HG03066 (cell line): ENCODE measurements at regions not wholly inside any gene's neighbourhood (a gene's known extent, or its start where the extent isn't known, plus 50 kb on each side); places are given as distances from the start of the nearest gene placed in this dataset.
"Not testable (repeated sequence)": the region's sequence is repeated elsewhere in the genome, so short reads cannot be mapped to it uniquely, and the experiment has no call there.

ENCODE experiments used
- ATAC-seq: cut with Tn5 transposase; IDR thresholded peaks from one replicate; pipeline ENCODE4 v1.9.1; 2021; ENCODE audit warnings: low read depth; ENCODE audit not compliant: unreplicated experiment

DNA sequence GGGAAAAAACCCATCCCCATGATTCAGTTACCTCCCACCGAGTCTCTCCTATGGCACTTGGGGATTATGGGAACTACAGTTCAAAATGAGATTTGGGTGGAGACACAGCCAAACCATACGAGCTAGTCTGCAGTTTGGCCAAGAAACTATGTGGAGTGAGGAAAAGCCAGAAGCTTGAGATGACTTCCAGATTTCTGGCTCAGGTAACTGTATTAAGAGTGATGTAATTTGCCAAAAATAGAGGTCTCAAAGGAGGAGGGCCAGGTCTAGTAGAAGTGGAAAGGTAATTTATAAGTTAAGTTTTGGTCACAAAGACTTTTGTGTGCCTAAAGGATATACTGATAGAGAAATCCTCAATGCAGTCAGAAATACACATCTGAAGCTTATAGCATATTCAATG, 279.7 kb upstream of the MGMT start:
- ATAC-seq = no peak

- ATAC-seq = no peak
Measured at GRCh38 chr10:129191797-129192196, 275.2 kb upstream of the MGMT start.

- no peak for ATAC-seq
Measured at GRCh38 chr10:129192344-129193128, 274.5 kb upstream of the MGMT start.

DNA sequence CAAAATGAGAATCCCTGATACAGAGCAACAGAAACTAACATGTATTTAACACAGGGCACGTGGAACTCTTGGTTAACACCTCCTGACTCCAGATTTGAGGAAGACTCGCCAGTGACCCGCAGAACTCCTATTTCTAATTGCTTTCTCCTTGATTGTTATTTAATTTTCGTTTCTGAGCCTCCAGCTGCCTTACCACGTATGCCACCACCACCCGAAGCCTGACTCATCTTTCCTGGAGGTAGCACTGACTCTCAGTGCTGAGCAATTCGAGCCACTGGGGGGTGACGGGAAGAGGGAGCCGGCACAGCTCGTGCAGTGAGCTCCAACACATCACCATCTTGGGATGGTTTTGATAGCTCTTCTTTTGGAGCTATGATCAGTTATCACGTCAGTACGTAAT, 273.9 kb upstream of the MGMT start:
- ATAC-seq = no peak

DNA sequence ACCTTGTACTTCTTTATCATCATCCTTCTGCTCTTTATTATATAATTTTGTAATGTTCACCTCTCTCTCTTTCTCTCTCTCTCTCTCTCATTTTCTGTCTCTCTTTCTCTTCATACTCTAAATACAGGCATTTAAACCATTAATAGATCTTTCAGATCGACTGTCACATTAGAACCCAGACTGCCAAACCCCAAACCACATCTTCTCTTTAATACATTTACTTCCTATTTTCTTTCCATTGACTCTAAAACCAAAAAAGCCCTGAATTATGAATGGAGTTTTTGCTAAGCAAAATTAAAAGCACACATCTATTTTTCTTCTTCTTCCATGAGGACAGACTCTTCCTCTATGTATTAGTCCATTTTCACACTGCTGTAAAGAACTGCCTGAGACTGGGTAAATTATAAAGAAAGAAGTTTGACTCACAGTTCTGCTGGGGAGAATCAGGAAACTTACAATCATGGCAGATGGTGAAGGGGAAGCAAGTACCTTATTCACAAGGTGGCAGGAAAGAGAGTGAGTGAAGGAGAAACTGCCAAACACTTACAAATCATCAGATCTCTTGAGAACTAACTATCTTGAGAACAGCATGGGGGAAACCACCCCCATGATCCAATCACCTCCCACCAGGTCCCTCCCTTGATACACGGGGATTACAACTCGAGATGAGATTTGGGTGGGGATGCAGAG, 272.7 kb upstream of the MGMT start:
- ATAC-seq = no peak

GRCh38 chr10:129199826-129200225, 267.2 kb upstream of the MGMT start:
- no peak for ATAC-seq

GRCh38 chr10:129203819-129204218, 263.2 kb upstream of the MGMT start:
- no peak for ATAC-seq

DNA sequence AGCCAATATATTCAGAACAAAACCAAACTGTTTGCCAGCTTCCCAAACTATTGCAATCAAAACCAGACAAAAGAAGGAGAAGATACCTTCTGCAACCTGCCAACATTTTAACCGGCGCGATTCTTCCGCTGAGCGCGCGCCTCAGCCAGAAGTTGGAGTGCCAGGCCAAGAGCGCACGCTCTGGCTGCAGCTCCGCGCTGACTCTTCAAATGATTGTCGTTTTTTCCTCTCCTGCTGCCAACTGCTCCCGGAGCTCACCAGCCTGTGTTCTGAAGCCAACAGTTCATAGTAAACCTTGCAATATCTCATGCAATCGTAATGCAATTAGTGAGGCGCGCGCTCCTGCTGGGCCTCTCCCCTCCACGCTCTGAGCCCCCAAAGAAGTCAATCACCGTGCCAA, 259.7 kb upstream of the MGMT start:
- no peak for ATAC-seq

- no peak for ATAC-seq
Measured at GRCh38 chr10:129210876-129211275, 256.2 kb upstream of the MGMT start.

DNA sequence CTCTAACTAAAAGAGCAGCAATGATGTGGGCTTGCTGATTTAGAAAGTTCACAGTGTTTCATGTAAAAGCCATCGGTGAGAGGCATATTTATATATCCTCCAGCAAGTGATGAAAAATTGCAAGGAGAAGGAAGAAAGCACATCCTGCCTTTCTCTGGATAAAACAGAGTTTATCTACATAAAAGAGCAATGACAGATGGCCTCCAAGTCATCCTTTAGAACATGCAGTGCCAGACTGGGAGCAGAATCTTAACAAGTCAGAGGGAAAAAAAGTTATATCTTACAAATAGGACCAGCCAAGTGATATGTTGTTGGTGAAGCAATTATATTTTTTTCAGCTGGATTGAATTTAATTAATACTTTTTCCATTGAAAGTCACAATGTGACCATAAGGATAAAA, 253.8 kb upstream of the MGMT start:
- no peak for ATAC-seq

DNA sequence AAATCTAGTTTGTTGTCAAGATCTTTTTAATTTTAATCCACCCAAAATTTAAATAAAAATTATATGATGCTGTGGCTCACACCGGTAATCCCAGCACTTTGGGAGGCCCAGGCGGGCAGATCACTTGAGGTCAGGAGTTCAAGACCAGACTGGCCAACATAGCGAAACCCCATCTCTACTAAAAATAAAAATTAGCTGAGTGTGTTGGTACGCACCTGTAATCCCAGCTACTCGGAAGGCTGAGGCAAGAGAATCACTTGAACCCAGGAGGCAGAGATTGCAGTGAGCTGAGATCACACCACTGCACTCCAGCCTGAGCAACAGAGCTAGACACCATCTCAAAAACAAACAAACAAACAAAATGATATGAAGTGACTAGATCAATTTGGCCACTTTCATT, 253.0 kb upstream of the MGMT start:
- not testable (repeated sequence) for ATAC-seq

- ATAC-seq = no peak
Measured at GRCh38 chr10:129219364-129219763, 247.7 kb upstream of the MGMT start.

- ATAC-seq = no peak
Measured at GRCh38 chr10:129222436-129222835, 244.6 kb upstream of the MGMT start.

GRCh38 chr10:129223363-129223762, 243.7 kb upstream of the MGMT start:
- no peak for ATAC-seq

DNA sequence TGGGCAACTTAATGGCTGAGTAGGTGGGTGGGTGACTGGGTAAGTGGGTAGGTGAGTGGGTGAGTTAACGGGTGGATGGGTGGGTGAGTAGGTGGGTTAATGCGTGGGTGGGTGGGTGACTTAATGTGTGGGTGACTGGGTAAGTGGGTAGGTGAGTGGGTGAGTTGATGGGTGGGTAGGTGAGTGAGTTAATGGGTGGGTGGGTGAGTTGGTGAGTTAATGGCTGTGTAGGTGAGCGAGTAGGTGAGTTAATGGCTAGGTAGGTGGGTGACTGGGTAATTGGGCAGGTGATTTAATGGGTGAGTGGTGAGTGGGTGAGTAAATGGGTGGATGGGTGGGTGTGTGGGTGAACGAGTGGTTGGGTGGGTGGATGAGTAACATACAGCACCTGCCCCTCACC, 243.0 kb upstream of the MGMT start:
- no peak for ATAC-seq

- ATAC-seq = no peak
Measured at GRCh38 chr10:129231821-129232220, 235.2 kb upstream of the MGMT start.

DNA sequence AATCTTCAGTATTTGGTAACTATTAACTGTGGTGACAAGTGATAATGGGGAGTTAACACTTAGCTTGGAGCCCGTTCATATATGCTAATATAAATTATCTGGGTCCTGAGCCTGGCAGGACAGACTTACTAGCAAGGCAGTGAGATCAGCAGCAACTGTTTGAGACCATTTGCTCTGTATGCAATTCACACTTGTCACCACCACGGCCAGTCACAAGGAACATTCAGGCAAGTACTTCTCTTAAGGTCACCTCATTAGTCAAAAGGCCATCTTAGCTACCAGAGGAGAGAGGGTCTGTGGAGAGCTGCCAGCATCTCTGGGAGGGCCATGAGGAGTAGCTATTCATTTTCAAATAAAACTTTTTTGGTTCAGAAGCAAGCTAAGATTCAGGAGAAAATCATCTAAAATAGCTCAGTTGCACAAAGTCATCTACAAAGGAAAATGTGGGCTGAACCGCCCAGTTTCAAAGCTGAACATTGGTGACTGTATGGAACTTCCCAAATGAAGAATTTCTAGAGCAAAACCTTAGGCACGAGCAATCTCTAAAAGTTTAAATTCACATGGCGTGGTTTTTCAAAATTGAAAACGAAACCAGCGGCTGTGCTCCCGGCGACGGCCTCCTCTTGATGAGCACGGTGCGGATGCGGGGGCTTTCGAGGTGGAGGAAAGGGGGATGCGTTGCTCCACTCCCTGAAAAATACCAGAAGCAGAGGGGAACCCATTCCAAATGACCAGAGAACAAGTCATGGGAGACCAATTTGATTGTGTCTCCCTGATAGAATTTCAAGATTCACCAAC, 233.5 kb upstream of the MGMT start:
- no peak for ATAC-seq

- ATAC-seq = no peak
Measured at GRCh38 chr10:129236274-129236691, 230.8 kb upstream of the MGMT start.

- no peak for ATAC-seq
Measured at GRCh38 chr10:129241461-129241860, 225.6 kb upstream of the MGMT start.

DNA sequence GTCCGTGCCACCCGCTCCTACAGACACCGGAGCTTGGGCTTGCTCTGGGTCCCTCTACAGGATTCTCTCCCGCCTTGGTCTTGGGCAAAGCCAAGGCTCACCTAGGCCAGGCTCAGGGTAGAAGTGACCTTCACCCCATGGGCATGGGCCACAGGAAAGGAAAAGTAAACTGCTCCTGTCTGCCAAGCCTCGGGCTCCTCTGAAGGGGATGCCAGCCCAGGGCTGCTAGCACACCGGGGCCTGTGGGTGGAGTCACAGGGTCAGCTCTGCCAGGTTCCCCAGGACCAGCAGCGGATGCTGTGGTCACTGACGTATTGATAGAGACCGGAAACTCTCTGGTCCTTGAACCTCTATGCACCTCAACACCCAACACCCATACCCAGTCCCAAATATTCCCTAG, 222.7 kb upstream of the MGMT start:
- ATAC-seq = no peak

DNA sequence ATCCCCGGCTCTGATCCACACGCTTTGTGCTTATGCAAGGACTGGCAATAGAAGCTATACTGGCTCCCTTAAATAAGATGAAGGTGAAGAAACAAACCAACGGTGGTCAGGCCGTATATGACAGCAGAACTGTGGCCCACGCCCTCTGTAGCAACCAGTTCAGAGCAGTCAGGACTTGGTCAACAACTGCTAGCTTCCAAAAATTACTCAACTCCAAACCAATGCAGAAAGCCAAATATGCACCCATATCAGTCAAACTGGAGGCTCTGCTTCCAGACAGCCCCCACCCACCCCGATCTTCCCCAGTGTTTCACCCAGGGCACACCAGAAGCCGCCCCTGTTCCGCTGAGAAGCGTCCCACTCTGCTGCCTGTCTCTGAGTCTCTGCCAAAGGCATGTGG, 222.3 kb upstream of the MGMT start:
- no peak for ATAC-seq
